ENCODE measurements at regions not wholly inside any gene's neighbourhood (a gene's known extent, or its start where the extent isn't known, plus 50 kb on each side); places are given as distances from the start of the nearest gene placed in this dataset.
"Not testable (repeated sequence)": the region's sequence is repeated elsewhere in the genome, so short reads cannot be mapped to it uniquely, and the experiment has no call there.

- TF ChIP-seq CTCF (IDR thresholded peaks at IDR 0.05; ENCODE audit: unreplicated experiment) = no peak
- no peak overlapping the region for H3K4me3 Mint-ChIP-seq (ENCODE audit: low read depth)
- no peaks in the 10 kb centered on the region for H3K4me1 Mint-ChIP-seq (ENCODE audit: low read depth)
- no peak for DNase-seq (ENCODE audit: low spot score, unreplicated experiment)
- no peaks in the 10 kb centered on the region for H3K27me3 Mint-ChIP-seq
- H3K27ac Mint-ChIP-seq = no peak overlapping the region
- H3K9me3 Mint-ChIP-seq (ENCODE audit: low read depth) = peaks cover 2% of the 10 kb centered on the region
- H3K36me3 Mint-ChIP-seq (ENCODE audit: insufficient read depth) = no peaks in the 10 kb centered on the region
Measured at GRCh38 chr6:125618629-125619028, 130.8 kb upstream of the HEY2 start.

GRCh38 chr6:125623085-125623484, 126.3 kb upstream of the HEY2 start:
- no peaks in the 10 kb centered on the region for H3K9me3 Mint-ChIP-seq (ENCODE audit: low read depth)
- no peak for TF ChIP-seq CTCF (IDR thresholded peaks at IDR 0.05; ENCODE audit: unreplicated experiment)
- H3K4me3 Mint-ChIP-seq (ENCODE audit: low read depth) = no peak overlapping the region
- H3K27me3 Mint-ChIP-seq = no peaks in the 10 kb centered on the region
- no peaks in the 10 kb centered on the region for H3K36me3 Mint-ChIP-seq (ENCODE audit: insufficient read depth)
- no peak overlapping the region for H3K27ac Mint-ChIP-seq
- DNase-seq (ENCODE audit: low spot score, unreplicated experiment) = no peak
- H3K4me1 Mint-ChIP-seq (ENCODE audit: low read depth) = no peaks in the 10 kb centered on the region

DNA sequence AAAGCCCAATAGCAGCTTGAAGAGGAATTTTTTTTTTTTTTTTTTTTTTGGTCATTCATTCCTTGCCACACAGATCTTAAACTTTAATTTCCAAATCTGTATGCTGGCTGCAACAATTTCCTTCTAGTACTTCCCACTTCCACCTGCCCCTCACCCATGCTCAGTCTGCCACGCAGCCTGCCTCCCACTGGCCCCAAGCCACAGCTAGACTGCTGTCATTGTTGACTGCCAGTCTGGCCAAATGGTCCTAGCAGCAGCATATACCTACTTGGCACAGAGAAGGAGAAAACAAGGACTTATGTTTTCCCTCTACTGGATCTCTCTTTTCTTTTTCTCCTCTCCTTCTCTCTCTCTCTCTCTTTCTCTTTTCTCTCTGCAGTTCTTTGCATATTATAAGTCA, 118.3 kb upstream of the HEY2 start:
- no peak for TF ChIP-seq CTCF (IDR thresholded peaks at IDR 0.05; ENCODE audit: unreplicated experiment)
- H3K4me1 Mint-ChIP-seq (ENCODE audit: low read depth) = no peaks in the 10 kb centered on the region
- H3K27me3 Mint-ChIP-seq = no peaks in the 10 kb centered on the region
- no peak overlapping the region for H3K4me3 Mint-ChIP-seq (ENCODE audit: low read depth)
- DNase-seq (ENCODE audit: low spot score, unreplicated experiment) = no peak
- no peaks in the 10 kb centered on the region for H3K9me3 Mint-ChIP-seq (ENCODE audit: low read depth)
- H3K36me3 Mint-ChIP-seq (ENCODE audit: insufficient read depth) = no peaks in the 10 kb centered on the region
- H3K27ac Mint-ChIP-seq = no peak overlapping the region

- DNase-seq (ENCODE audit: low spot score, unreplicated experiment); H3K4me1 Mint-ChIP-seq (ENCODE audit: low read depth); H3K4me3 Mint-ChIP-seq (ENCODE audit: low read depth); H3K27me3 Mint-ChIP-seq; H3K9me3 Mint-ChIP-seq (ENCODE audit: low read depth); H3K27ac Mint-ChIP-seq; H3K36me3 Mint-ChIP-seq (ENCODE audit: insufficient read depth): not testable (repeated sequence)
Measured at GRCh38 chr6:125636011-125636410, 113.4 kb upstream of the HEY2 start.

GRCh38 chr6:125636671-125637070, 112.8 kb upstream of the HEY2 start:
- peaks cover 5% of the 10 kb centered on the region for H3K27me3 Mint-ChIP-seq
- H3K9me3 Mint-ChIP-seq (ENCODE audit: low read depth) = no peaks in the 10 kb centered on the region
- no peaks in the 10 kb centered on the region for H3K4me1 Mint-ChIP-seq (ENCODE audit: low read depth)
- no peaks in the 10 kb centered on the region for H3K36me3 Mint-ChIP-seq (ENCODE audit: insufficient read depth)
- no peak for DNase-seq (ENCODE audit: low spot score, unreplicated experiment)
- no peak for TF ChIP-seq CTCF (IDR thresholded peaks at IDR 0.05; ENCODE audit: unreplicated experiment)
- H3K27ac Mint-ChIP-seq = no peak overlapping the region
- no peak overlapping the region for H3K4me3 Mint-ChIP-seq (ENCODE audit: low read depth)

DNA sequence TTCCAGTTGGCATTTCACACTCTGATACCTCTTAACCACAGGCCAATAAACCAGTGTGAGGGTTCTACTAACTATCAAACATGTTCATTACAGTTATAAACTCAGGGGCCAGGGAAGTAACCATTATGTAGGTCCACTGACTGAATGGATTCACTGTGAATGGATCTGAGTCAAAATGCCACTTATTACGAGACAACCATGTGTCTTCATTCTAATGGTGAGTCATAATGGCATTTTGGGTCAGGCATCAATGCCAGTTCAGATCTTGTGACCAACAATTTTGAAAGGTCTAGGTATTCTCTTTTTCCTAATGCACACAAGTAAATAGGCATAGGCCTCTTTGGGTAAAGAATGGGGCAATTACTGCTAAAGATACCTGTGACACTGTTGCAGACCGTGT, 112.2 kb upstream of the HEY2 start:
- no peaks in the 10 kb centered on the region for H3K4me1 Mint-ChIP-seq (ENCODE audit: low read depth)
- H3K4me3 Mint-ChIP-seq (ENCODE audit: low read depth) = no peak overlapping the region
- peaks cover 5% of the 10 kb centered on the region for H3K27me3 Mint-ChIP-seq
- no peak for TF ChIP-seq CTCF (IDR thresholded peaks at IDR 0.05; ENCODE audit: unreplicated experiment)
- H3K27ac Mint-ChIP-seq = no peak overlapping the region
- no peaks in the 10 kb centered on the region for H3K36me3 Mint-ChIP-seq (ENCODE audit: insufficient read depth)
- DNase-seq (ENCODE audit: low spot score, unreplicated experiment) = no peak
- H3K9me3 Mint-ChIP-seq (ENCODE audit: low read depth) = no peaks in the 10 kb centered on the region
